ENCODE measurements at regions not wholly inside any gene's neighbourhood (a gene's known extent, or its start where the extent isn't known, plus 50 kb on each side); places are given as distances from the start of the nearest gene placed in this dataset.

DNA sequence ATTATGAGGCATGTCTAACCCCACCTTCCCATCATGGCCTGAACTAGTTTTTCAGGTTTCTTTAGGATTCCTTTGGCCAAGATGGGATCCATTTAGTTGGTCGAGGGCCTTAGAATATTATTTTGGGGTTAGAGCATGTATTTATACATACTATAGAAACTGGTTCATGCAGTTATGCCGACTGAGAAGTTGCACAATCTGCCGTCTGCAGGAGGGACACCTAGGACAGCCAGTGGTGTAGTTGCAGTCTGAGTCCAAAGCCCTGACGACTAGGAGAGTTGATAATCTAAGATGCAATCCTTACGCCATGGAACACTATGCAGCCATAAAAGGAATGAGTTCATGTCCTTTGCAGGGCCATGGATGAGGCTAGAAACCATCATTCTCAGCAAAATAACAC, 424.0 kb downstream of the SHISA9 start:
- no peak for TF ChIP-seq POLR2A (IDR thresholded peaks at IDR 0.05)
- TF ChIP-seq, protein P1, sequence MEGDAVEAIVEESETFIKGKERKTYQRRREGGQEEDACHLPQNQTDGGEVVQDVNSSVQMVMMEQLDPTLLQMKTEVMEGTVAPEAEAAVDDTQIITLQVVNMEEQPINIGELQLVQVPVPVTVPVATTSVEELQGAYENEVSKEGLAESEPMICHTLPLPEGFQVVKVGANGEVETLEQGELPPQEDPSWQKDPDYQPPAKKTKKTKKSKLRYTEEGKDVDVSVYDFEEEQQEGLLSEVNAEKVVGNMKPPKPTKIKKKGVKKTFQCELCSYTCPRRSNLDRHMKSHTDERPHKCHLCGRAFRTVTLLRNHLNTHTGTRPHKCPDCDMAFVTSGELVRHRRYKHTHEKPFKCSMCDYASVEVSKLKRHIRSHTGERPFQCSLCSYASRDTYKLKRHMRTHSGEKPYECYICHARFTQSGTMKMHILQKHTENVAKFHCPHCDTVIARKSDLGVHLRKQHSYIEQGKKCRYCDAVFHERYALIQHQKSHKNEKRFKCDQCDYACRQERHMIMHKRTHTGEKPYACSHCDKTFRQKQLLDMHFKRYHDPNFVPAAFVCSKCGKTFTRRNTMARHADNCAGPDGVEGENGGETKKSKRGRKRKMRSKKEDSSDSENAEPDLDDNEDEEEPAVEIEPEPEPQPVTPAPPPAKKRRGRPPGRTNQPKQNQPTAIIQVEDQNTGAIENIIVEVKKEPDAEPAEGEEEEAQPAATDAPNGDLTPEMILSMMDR (IDR thresholded peaks at IDR 0.05) = no peak
